ENCODE measurements at regions not wholly inside any gene's neighbourhood (a gene's known extent, or its start where the extent isn't known, plus 50 kb on each side); places are given as distances from the start of the nearest gene placed in this dataset.

DNA sequence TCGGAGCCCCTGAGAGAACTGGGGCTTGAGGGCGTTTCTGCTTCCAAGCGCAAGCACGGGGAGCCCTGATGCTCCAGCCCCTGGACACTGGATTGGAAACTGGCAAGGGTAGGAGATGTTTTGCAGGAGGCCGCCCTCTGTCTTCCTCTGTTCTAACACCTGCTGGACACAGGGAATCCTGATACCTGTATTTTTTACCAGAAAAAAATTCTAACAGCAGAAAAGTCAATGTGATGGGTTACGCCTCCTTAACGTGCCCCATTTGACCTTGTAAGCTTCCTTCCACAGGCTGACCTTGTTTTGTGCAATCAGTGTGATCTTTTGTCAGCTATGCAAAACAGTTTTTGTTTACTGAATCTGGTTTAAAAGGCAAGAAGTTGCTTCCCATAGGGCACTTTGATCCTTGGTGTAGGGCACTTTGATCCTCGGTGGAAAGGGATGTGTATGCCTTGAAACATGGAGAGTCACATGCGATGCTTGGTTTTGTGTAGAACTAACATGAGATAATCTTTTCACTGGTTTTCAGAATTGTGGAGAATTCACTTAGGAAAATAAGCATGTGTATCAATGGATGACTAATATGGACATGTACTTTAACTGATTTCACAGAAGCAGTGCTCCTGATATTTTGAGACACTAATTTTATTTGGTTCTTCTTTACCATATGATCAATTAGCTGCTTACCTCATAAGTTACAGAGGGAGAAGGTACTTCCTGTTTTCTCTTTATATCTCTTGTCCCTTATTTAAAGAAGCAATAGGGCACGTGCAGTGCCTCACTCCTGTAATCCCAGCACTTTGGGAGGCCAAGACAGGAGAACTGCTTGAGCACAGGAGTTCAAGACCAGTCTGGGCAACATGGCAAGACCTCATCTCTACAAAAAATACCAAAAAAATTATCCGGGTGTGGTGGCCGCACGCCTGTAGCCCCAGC is 59.9 kb upstream of the MAP3K4 start:
- TF ChIP-seq, protein P1, sequence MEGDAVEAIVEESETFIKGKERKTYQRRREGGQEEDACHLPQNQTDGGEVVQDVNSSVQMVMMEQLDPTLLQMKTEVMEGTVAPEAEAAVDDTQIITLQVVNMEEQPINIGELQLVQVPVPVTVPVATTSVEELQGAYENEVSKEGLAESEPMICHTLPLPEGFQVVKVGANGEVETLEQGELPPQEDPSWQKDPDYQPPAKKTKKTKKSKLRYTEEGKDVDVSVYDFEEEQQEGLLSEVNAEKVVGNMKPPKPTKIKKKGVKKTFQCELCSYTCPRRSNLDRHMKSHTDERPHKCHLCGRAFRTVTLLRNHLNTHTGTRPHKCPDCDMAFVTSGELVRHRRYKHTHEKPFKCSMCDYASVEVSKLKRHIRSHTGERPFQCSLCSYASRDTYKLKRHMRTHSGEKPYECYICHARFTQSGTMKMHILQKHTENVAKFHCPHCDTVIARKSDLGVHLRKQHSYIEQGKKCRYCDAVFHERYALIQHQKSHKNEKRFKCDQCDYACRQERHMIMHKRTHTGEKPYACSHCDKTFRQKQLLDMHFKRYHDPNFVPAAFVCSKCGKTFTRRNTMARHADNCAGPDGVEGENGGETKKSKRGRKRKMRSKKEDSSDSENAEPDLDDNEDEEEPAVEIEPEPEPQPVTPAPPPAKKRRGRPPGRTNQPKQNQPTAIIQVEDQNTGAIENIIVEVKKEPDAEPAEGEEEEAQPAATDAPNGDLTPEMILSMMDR (IDR thresholded peaks at IDR 0.05; ENCODE audit: low read depth, low read length), result no peak
- no peak for TF ChIP-seq POLR2A (IDR thresholded peaks at IDR 0.05; ENCODE audit: extremely low read depth, insufficient read length)
